Liver (tissue), 3 donors: ENCODE measurements at regions not wholly inside any gene's neighbourhood (a gene's known extent, or its start where the extent isn't known, plus 50 kb on each side); places are given as distances from the start of the nearest gene placed in this dataset.

ENCODE experiments used
- EGR1 ChIP-seq, 2 donors: IDR thresholded peaks; 2 replicates each; pipeline ENCODE4 v1.6.1; 2016 to 2018; ENCODE audit warnings: antibody characterized with exemption in 2 of 2, low read depth in 2 of 2
- GABPA ChIP-seq, 2 donors: IDR thresholded peaks in 1 of 2; conservative IDR thresholded peaks in 1 of 2; 2 replicates each; pipeline ENCODE4 v1.6.1; 2016; ENCODE audit warnings: antibody characterized with exemption in 2 of 2, mild to moderate bottlenecking in 1 of 2, moderate library complexity in 1 of 2
- JUND ChIP-seq, 2 donors: IDR thresholded peaks; 2 replicates each; pipeline ENCODE4 v1.6.1; 2016; ENCODE audit warnings: antibody characterized with exemption in 2 of 2
- RAD21 ChIP-seq, 2 donors: IDR thresholded peaks; 2 replicates each; pipeline ENCODE4 v1.6.1; 2016; ENCODE audit warnings: antibody characterized with exemption in 2 of 2, mild to moderate bottlenecking in 2 of 2
- SP1 ChIP-seq: IDR thresholded peaks from 2 replicates; pipeline ENCODE4 v1.6.1; 2018; ENCODE audit warnings: antibody characterized with exemption, mild to moderate bottlenecking
- TAF1 ChIP-seq: conservative IDR thresholded peaks from 2 replicates; pipeline ENCODE4 v1.6.1; 2016; ENCODE audit warnings: antibody characterized with exemption, mild to moderate bottlenecking
- YY1 ChIP-seq: IDR thresholded peaks from 2 replicates; pipeline ENCODE4 v1.6.1; 2016; ENCODE audit warnings: antibody characterized with exemption, mild to moderate bottlenecking
- TF ChIP-seq, protein P1 (sequence below): IDR thresholded peaks from 2 replicates; pipeline ENCODE4 v1.6.1; 2016; ENCODE audit warnings: antibody characterized with exemption, mild to moderate bottlenecking
- TF ChIP-seq, protein P2 (sequence below): fragments of 150-350 bp; IDR thresholded peaks from 2 replicates; pipeline ENCODE4 v1.5.1; 2017; ENCODE audit warnings: improper control_type of control experiment, low read depth, low read length; ENCODE audit not compliant: missing input control
- TF ChIP-seq, protein P3 (sequence below): IDR thresholded peaks from 2 replicates; pipeline ENCODE4 v1.6.1; 2016; ENCODE audit warnings: antibody characterized with exemption
- TF ChIP-seq, protein P4 (sequence below): IDR thresholded peaks from 2 replicates; pipeline ENCODE4 v1.6.1; 2016; ENCODE audit warnings: antibody characterized with exemption
- TF ChIP-seq, protein P5 (sequence below): IDR thresholded peaks from 2 replicates; pipeline ENCODE4 v1.6.1; 2016; ENCODE audit warnings: antibody characterized with exemption
- donor health status: healthy.
- donor health status: healthy.

DNA sequence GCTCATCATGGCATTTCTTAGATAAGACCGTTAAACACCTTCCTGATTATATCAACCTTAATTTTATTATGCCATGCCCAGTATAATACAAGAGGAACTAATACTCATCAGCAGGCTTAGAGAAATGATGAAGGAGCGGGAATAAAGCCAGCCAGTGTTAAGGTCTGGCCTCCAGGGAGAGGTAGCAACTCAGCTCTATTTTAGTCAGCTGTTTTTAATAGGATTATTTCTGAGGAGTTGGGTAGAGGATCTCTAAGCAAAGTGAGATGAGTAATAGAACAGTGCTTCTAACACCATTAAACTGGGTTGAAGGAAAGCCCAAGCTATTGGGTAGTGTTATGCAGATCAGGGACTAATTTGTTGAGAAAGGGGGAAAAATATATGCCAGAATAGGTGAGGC is 921.5 kb downstream of the TTLL7 start:
- TF ChIP-seq, protein P1, sequence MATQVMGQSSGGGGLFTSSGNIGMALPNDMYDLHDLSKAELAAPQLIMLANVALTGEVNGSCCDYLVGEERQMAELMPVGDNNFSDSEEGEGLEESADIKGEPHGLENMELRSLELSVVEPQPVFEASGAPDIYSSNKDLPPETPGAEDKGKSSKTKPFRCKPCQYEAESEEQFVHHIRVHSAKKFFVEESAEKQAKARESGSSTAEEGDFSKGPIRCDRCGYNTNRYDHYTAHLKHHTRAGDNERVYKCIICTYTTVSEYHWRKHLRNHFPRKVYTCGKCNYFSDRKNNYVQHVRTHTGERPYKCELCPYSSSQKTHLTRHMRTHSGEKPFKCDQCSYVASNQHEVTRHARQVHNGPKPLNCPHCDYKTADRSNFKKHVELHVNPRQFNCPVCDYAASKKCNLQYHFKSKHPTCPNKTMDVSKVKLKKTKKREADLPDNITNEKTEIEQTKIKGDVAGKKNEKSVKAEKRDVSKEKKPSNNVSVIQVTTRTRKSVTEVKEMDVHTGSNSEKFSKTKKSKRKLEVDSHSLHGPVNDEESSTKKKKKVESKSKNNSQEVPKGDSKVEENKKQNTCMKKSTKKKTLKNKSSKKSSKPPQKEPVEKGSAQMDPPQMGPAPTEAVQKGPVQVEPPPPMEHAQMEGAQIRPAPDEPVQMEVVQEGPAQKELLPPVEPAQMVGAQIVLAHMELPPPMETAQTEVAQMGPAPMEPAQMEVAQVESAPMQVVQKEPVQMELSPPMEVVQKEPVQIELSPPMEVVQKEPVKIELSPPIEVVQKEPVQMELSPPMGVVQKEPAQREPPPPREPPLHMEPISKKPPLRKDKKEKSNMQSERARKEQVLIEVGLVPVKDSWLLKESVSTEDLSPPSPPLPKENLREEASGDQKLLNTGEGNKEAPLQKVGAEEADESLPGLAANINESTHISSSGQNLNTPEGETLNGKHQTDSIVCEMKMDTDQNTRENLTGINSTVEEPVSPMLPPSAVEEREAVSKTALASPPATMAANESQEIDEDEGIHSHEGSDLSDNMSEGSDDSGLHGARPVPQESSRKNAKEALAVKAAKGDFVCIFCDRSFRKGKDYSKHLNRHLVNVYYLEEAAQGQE = no peak
- TF ChIP-seq, protein P2, sequence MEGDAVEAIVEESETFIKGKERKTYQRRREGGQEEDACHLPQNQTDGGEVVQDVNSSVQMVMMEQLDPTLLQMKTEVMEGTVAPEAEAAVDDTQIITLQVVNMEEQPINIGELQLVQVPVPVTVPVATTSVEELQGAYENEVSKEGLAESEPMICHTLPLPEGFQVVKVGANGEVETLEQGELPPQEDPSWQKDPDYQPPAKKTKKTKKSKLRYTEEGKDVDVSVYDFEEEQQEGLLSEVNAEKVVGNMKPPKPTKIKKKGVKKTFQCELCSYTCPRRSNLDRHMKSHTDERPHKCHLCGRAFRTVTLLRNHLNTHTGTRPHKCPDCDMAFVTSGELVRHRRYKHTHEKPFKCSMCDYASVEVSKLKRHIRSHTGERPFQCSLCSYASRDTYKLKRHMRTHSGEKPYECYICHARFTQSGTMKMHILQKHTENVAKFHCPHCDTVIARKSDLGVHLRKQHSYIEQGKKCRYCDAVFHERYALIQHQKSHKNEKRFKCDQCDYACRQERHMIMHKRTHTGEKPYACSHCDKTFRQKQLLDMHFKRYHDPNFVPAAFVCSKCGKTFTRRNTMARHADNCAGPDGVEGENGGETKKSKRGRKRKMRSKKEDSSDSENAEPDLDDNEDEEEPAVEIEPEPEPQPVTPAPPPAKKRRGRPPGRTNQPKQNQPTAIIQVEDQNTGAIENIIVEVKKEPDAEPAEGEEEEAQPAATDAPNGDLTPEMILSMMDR = no peak
- TF ChIP-seq JUND (IDR thresholded peaks at IDR 0.05) (no peak), YY1 (no peak), TAF1 (no peak), EGR1 (IDR thresholded peaks at IDR 0.05; ENCODE audit: low read depth in 2 of 2) (no peak), RAD21 (IDR thresholded peaks at IDR 0.05) (no peak), GABPA (IDR thresholded peaks at IDR 0.05 in 1 of 2, conservative IDR thresholded peaks at IDR 0.05 in 1 of 2) (no peak), SP1 (no peak)
- TF ChIP-seq, protein P3, sequence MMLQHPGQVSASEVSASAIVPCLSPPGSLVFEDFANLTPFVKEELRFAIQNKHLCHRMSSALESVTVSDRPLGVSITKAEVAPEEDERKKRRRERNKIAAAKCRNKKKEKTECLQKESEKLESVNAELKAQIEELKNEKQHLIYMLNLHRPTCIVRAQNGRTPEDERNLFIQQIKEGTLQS = no peak
- TF ChIP-seq, protein P4, sequence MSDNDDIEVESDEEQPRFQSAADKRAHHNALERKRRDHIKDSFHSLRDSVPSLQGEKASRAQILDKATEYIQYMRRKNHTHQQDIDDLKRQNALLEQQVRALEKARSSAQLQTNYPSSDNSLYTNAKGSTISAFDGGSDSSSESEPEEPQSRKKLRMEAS = no peak
- TF ChIP-seq, protein P5, sequence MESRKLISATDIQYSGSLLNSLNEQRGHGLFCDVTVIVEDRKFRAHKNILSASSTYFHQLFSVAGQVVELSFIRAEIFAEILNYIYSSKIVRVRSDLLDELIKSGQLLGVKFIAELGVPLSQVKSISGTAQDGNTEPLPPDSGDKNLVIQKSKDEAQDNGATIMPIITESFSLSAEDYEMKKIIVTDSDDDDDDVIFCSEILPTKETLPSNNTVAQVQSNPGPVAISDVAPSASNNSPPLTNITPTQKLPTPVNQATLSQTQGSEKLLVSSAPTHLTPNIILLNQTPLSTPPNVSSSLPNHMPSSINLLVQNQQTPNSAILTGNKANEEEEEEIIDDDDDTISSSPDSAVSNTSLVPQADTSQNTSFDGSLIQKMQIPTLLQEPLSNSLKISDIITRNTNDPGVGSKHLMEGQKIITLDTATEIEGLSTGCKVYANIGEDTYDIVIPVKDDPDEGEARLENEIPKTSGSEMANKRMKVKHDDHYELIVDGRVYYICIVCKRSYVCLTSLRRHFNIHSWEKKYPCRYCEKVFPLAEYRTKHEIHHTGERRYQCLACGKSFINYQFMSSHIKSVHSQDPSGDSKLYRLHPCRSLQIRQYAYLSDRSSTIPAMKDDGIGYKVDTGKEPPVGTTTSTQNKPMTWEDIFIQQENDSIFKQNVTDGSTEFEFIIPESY = no peak
